CD4-positive, alpha-beta T cell treated with Interleukin-17A for 4 hours (primary cell): ENCODE measurements at regions not wholly inside any gene's neighbourhood (a gene's known extent, or its start where the extent isn't known, plus 50 kb on each side); places are given as distances from the start of the nearest gene placed in this dataset.
"Not testable (repeated sequence)": the region's sequence is repeated elsewhere in the genome, so short reads cannot be mapped to it uniquely, and the experiment has no call there.

ENCODE experiments used
- DNase-seq: peaks from one replicate; pipeline ENCODE4 v3.0.0-alpha.2; 2020; ENCODE audit warnings: mixed read lengths

GRCh38 chr6:144397141-144397540 lies 112.0 kb downstream of the UTRN start:
- DNase-seq: no peak

GRCh38 chr6:144400321-144400720 lies 115.2 kb downstream of the UTRN start:
- no peak for DNase-seq

- DNase-seq: no peak
Measured at GRCh38 chr6:144401736-144402733, 116.9 kb downstream of the UTRN start.

GRCh38 chr6:144402750-144403149 lies 117.6 kb downstream of the UTRN start:
- no peak for DNase-seq

- DNase-seq: no peak
Measured at GRCh38 chr6:144405163-144405562, 120.0 kb downstream of the UTRN start.

GRCh38 chr6:144406796-144407195 lies 121.7 kb downstream of the UTRN start:
- no peak for DNase-seq

- no peak for DNase-seq
Measured at GRCh38 chr6:144408161-144408560, 123.0 kb downstream of the UTRN start.

- no peak for DNase-seq
Measured at GRCh38 chr6:144410059-144410458, 124.9 kb downstream of the UTRN start.

- DNase-seq: not testable (repeated sequence)
Measured at GRCh38 chr6:144410574-144410973, 125.4 kb downstream of the UTRN start.

- no peak for DNase-seq
Measured at GRCh38 chr6:144411531-144412165, 126.5 kb downstream of the UTRN start.

GRCh38 chr6:144413418-144413817 lies 128.3 kb downstream of the UTRN start:
- DNase-seq: no peak

GRCh38 chr6:144415014-144415413 lies 129.9 kb downstream of the UTRN start:
- DNase-seq: no peak

- no peak for DNase-seq
Measured at GRCh38 chr6:144415835-144416237, 130.7 kb downstream of the UTRN start.

GRCh38 chr6:144416244-144416643 lies 131.1 kb downstream of the UTRN start:
- no peak for DNase-seq

GRCh38 chr6:144416773-144417172 lies 131.6 kb downstream of the UTRN start:
- DNase-seq: no peak

- DNase-seq: no peak
Measured at GRCh38 chr6:144417681-144418080, 132.5 kb downstream of the UTRN start.

GRCh38 chr6:144418959-144419545 lies 133.9 kb downstream of the UTRN start:
- no peak for DNase-seq

- DNase-seq: no peak
Measured at GRCh38 chr6:144423167-144423566, 138.0 kb downstream of the UTRN start.

GRCh38 chr6:144429753-144430152 lies 144.6 kb downstream of the UTRN start:
- DNase-seq: no peak

GRCh38 chr6:144433446-144433845 lies 148.3 kb downstream of the UTRN start:
- not testable (repeated sequence) for DNase-seq

- no peak for DNase-seq
Measured at GRCh38 chr6:144434308-144434990, 149.3 kb downstream of the UTRN start.

- DNase-seq: no peak
Measured at GRCh38 chr6:144435602-144436426, 150.7 kb downstream of the UTRN start.
